B cell (primary cell): ENCODE measurements at regions not wholly inside any gene's neighbourhood (a gene's known extent, or its start where the extent isn't known, plus 50 kb on each side); places are given as distances from the start of the nearest gene placed in this dataset.

Source experiments
- ATAC-seq: fragments of 200-7000 bp; cut with Tn5 transposase; one replicate; pipeline ENCODE4 v1.10.0; 2021; ENCODE audit warnings: low read depth, mild to moderate bottlenecking, moderate number of reproducible peaks, moderate library complexity
- CTCF ChIA-PET: fragments of 350-600 bp; sonication (Branson Sonifier 250); formaldehyde crosslinking; loops from one replicate; lab custom pipeline; 2021; ENCODE audit warnings: antibody characterized with exemption, inconsistent platforms; lab: Charles Lee
- POLR2A ChIA-PET: fragments of 350-600 bp; sonication (Branson Sonifier 250); formaldehyde crosslinking; loops from one replicate; lab custom pipeline; 2021; ENCODE audit warnings: antibody characterized with exemption; lab: Charles Lee
- DNase-seq: peaks from one replicate; pipeline ENCODE4 v3.0.0; 2013
- H2AFZ ChIP-seq: 2 replicates; pipeline ENCODE4 v1.6.1; 2012; ENCODE audit warnings: mild to moderate bottlenecking, low read depth, low read length; ENCODE audit not compliant: insufficient read depth, poor library complexity, severe bottlenecking
- H3K27ac ChIP-seq, 2 donors: 1 replicate in 1 of 2; 2 replicates in 1 of 2; pipeline ENCODE4 v1.5.1; 2012 to 2013; ENCODE audit warnings: low read length in 2 of 2, mild to moderate bottlenecking in 2 of 2, moderate library complexity in 1 of 2
- H3K27me3 ChIP-seq, 4 experiments: fragments of 200-600 bp in 1 of 4; sonication (generic) in 1 of 4; replicated peaks in 1 of 4; 1 replicate in 2 of 4; 2 replicates in 2 of 4; pipeline versions ENCODE4 v1.6.1 to v1.7.0; 2013 to 2016; ENCODE audit warnings: low read length in 3 of 4, mild to moderate bottlenecking in 2 of 4, mixed read lengths in 1 of 4, moderate library complexity in 1 of 4; ENCODE audit not compliant: insufficient read depth in 4 of 4, control insufficient read depth in 3 of 4; ENCODE audit errors: control extremely low read depth in 1 of 4
- H3K36me3 ChIP-seq, 2 experiments: replicated peaks in 1 of 2; 1 replicate in 1 of 2; 2 replicates in 1 of 2; pipeline versions ENCODE4 v1.6.1 to v1.7.1; 2013; ENCODE audit warnings: low read length in 1 of 2; ENCODE audit not compliant: insufficient read depth in 2 of 2, control insufficient read depth in 1 of 2; ENCODE audit errors: control extremely low read depth in 1 of 2, extremely low read depth in 1 of 2
- H3K4me1 ChIP-seq, 2 donors: fragments of 200-600 bp in 1 of 2; sonication (generic) in 1 of 2; 1 replicate in 1 of 2; 2 replicates in 1 of 2; pipeline versions ENCODE4 v1.5.1 to v1.6.1; 2013 to 2017; ENCODE audit warnings: low read length in 2 of 2; ENCODE audit not compliant: control insufficient read depth in 2 of 2, insufficient read depth in 2 of 2
- H3K4me2 ChIP-seq: replicated peaks from 2 replicates; pipeline ENCODE3; 2012; ENCODE audit warnings: mild to moderate bottlenecking, low read depth, low read length; ENCODE audit not compliant: poor library complexity, severe bottlenecking
- H3K4me3 ChIP-seq, 5 experiments: fragments of 200-600 bp in 1 of 5; sonication (generic) in 1 of 5; 1 replicate in 3 of 5; 2 replicates in 2 of 5; pipeline versions ENCODE4 v1.5.1 to v1.7.0; 2011 to 2016; ENCODE audit warnings: low read length in 4 of 5, mild to moderate bottlenecking in 4 of 5, low read depth in 2 of 5, control low read depth in 1 of 5, moderate library complexity in 1 of 5; ENCODE audit not compliant: insufficient read depth in 1 of 5; ENCODE audit errors: control extremely low read depth in 1 of 5, extremely low read depth in 1 of 5
- H3K79me2 ChIP-seq: fragments of 200-600 bp; sonication (generic); one replicate; pipeline ENCODE4 v1.6.0; 2016; ENCODE audit warnings: low read length; ENCODE audit not compliant: control insufficient read depth, insufficient read depth
- H3K9ac ChIP-seq: fragments of 200-600 bp; sonication (generic); 2 replicates; pipeline ENCODE4 v1.6.1; 2017; ENCODE audit warnings: mild to moderate bottlenecking, low read length, moderate library complexity
- H3K9me3 ChIP-seq, 3 donors: one replicate each; pipeline versions ENCODE4 v1.6.1 to v1.7.1; 2013; ENCODE audit warnings: low read length in 2 of 3; ENCODE audit not compliant: control insufficient read depth in 2 of 3, insufficient read depth in 1 of 3; ENCODE audit errors: control extremely low read depth in 1 of 3
- H4K20me1 ChIP-seq: 2 replicates; pipeline ENCODE4 v1.6.0; 2012; ENCODE audit warnings: mild to moderate bottlenecking, low read length; ENCODE audit not compliant: insufficient read depth, control insufficient read depth, poor library complexity, severe bottlenecking
- H3K27ac Mint-ChIP-seq: one replicate; pipeline ENCODE4 v1.8.0; 2021; ENCODE audit warnings: mixed read lengths
- H3K27me3 Mint-ChIP-seq: one replicate; pipeline ENCODE4 v1.8.0; 2021; ENCODE audit warnings: mixed read lengths
- H3K4me1 Mint-ChIP-seq: one replicate; pipeline ENCODE4 v1.8.0; 2021; ENCODE audit warnings: mixed read lengths
- H3K4me3 Mint-ChIP-seq: one replicate; pipeline ENCODE4 v1.8.0; 2021; ENCODE audit warnings: mixed read lengths
- H3K9me3 Mint-ChIP-seq: one replicate; pipeline ENCODE4 v1.8.0; 2022; ENCODE audit warnings: mixed read lengths; ENCODE audit not compliant: insufficient read depth
- CTCF ChIP-seq: fragments of 200-600 bp; IDR thresholded peaks from one replicate; pipeline ENCODE4 v1.8.0; 2022; ENCODE audit warnings: antibody characterized with exemption, mild to moderate bottlenecking
- EZH2 ChIP-seq: IDR thresholded peaks from 2 replicates; pipeline ENCODE4 v1.6.1; 2012; ENCODE audit warnings: borderline replicate concordance, low read depth, mild to moderate bottlenecking, moderate library complexity, low read length; ENCODE audit not compliant: insufficient read depth, poor library complexity, severe bottlenecking
- WGBS: methylation state at CpG from one replicate; pipeline ENCODE4 v1.1.5; 2013; ENCODE audit warnings: missing lambda C conversion rate; ENCODE audit not compliant: insufficient coverage; 5-methylcytosine and 5-hydroxymethylcytosine counted together
- intact Hi-C: fragments of 100-400 bp; cut with micrococcal nuclease; formaldehyde crosslinking; loops from one replicate; pipeline ENCODE4 v1.10.0; 2022

DNA sequence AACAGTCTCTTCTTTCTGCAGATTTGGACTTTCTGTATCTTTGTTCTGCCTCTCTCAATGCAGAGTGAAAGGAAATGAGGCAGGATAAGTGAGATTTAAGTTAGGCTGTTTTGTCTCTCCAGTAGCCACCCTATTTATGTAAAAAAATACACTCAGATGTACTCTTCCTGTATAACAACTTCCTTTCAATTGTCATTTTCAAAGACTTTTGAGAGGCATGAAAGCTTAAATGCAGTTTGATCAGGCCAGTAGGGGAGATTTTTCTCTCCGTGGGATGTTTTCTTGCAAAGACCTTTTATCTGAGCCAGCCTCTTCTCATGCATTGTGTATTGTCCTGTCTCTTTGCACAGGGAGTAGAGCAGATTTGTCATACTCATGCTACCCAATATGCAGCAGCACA, 166.8 kb downstream of the SLITRK5 start:
- Histone ChIP-seq H4K20me1 (no peaks in the 10 kb centered on the region), H3K27ac (no peak overlapping the region), H3K4me2 (no peak overlapping the region), H3K4me3 (no peak overlapping the region), H3K9me3 (no peaks in the 10 kb centered on the region), H3K4me1 (no peaks in the 10 kb centered on the region), H3K36me3 (no peaks in the 10 kb centered on the region), H2AFZ (no peak overlapping the region), H3K9ac (no peak overlapping the region), H3K79me2 (no peaks in the 10 kb centered on the region), H3K27me3 (no peaks in the 10 kb centered on the region)
- ChIA-PET CTCF (no interaction called here), POLR2A (no interaction called here)
- no CpG with 5 or more reads among the region's 1 CpG for WGBS
- no peak for DNase-seq
- H3K4me3 Mint-ChIP-seq, result no peak overlapping the region
- H3K27ac Mint-ChIP-seq, result no peak overlapping the region
- H3K9me3 Mint-ChIP-seq, result no peaks in the 10 kb centered on the region
- no peaks in the 10 kb centered on the region for H3K27me3 Mint-ChIP-seq
- H3K4me1 Mint-ChIP-seq, result no peaks in the 10 kb centered on the region
- intact Hi-C loops, result no loop called here
- ATAC-seq, result no peak
- TF ChIP-seq EZH2 (no peak), CTCF (no peak)

DNA sequence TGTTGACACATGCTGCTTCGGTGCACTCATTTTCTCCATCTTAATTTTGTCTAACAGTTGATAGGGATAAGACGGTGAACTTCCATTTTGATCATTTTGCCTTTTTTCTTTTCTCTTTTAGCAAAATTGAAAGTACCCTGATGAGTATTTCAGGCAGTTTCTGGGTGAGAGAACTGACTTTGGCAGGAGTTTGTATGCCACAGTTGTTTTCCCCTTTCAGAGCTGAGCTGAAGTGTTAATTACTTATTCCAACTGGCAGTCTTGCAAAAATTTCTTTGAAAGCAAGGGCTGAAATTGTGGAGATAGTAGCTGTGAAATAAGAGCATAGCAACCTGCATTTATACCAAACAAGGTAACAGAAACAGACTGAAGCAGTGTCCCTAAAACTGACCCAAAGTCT, 180.2 kb downstream of the SLITRK5 start:
- Mint-ChIP-seq H3K27ac (no peak overlapping the region), H3K4me1 (no peaks in the 10 kb centered on the region), H3K4me3 (no peak overlapping the region), H3K27me3 (no peaks in the 10 kb centered on the region), H3K9me3 (no peaks in the 10 kb centered on the region)
- Histone ChIP-seq H3K79me2 (no peaks in the 10 kb centered on the region), H3K4me3 (no peak overlapping the region), H3K9me3 (no peaks in the 10 kb centered on the region), H3K9ac (no peak overlapping the region), H3K27ac (no peak overlapping the region), H4K20me1 (no peaks in the 10 kb centered on the region), H3K27me3 (no peaks in the 10 kb centered on the region), H3K4me2 (no peak overlapping the region), H3K4me1 (no peaks in the 10 kb centered on the region), H2AFZ (no peak overlapping the region), H3K36me3 (no peaks in the 10 kb centered on the region)
- no peak for TF ChIP-seq EZH2
- TF ChIP-seq CTCF, result no peak
- no peak for ATAC-seq
- WGBS, result no CpG with 5 or more reads among the region's 2 CpGs
- POLR2A ChIA-PET, result interaction anchor here (0.6 kb wide), 1 partner anchor 13 kb away, joined by 3 read pairs; no protein-coding TSS in a partner anchor
- no peak for DNase-seq
- CTCF ChIA-PET, result no interaction called here
- intact Hi-C loops, result no loop called here
